Fibroblast of the aortic adventitia (primary cell): ENCODE measurements at regions not wholly inside any gene's neighbourhood (a gene's known extent, or its start where the extent isn't known, plus 50 kb on each side); places are given as distances from the start of the nearest gene placed in this dataset.

ENCODE experiments used
- DNase-seq: peaks from one replicate; pipeline ENCODE4 v3.0.0-alpha.2; 2010; ENCODE audit warnings: low read depth
- H3K4me3 ChIP-seq: 2 replicates; pipeline ENCODE4 v1.5.1; 2011; ENCODE audit warnings: low read depth, mild to moderate bottlenecking, control low read depth, low read length, moderate library complexity
- CTCF ChIP-seq: IDR thresholded peaks from 2 replicates; pipeline ENCODE4 v1.5.1; 2011; ENCODE audit warnings: mild to moderate bottlenecking, low read length, control low read depth, inconsistent platforms; ENCODE audit not compliant: insufficient read depth

GRCh38 chr17:27404676-27405075, 51.6 kb upstream of the KSR1 start:
- no peak for TF ChIP-seq CTCF
- DNase-seq = no peak
- H3K4me3 ChIP-seq = no peak overlapping the region
